Ascending aorta (tissue), 2 donors: ENCODE measurements at regions not wholly inside any gene's neighbourhood (a gene's known extent, or its start where the extent isn't known, plus 50 kb on each side); places are given as distances from the start of the nearest gene placed in this dataset.

Source experiments
- DNase-seq, 2 donors: peaks; one replicate each; pipeline ENCODE4 v3.0.0-alpha.2; 2019; ENCODE audit warnings: low spot score in 2 of 2
- H3K27ac ChIP-seq, 2 donors: fragments of 200-600 bp; sonication (generic); one replicate each; pipeline ENCODE4 v1.5.1; 2016 to 2017; ENCODE audit warnings: mild to moderate bottlenecking in 1 of 2
- H3K27me3 ChIP-seq: fragments of 200-600 bp; sonication (generic); one replicate; pipeline ENCODE4 v1.5.1; 2017
- H3K36me3 ChIP-seq, 2 donors: fragments of 200-600 bp; sonication (generic); one replicate each; pipeline ENCODE4 v1.5.1; 2016
- H3K4me1 ChIP-seq, 2 donors: fragments of 200-600 bp; sonication (generic); one replicate each; pipeline ENCODE4 v1.5.1; 2016 to 2017; ENCODE audit warnings: mild to moderate bottlenecking in 1 of 2
- H3K4me3 ChIP-seq, 2 donors: fragments of 200-600 bp; sonication (generic); one replicate each; pipeline ENCODE4 v1.5.1; 2016 to 2017; ENCODE audit warnings: mild to moderate bottlenecking in 1 of 2
- H3K9me3 ChIP-seq, 2 donors: fragments of 200-600 bp; sonication (generic); one replicate each; pipeline ENCODE4 v1.5.1; 2016
- intact Hi-C: fragments of 100-400 bp; cut with DNase I; formaldehyde crosslinking; loops from one replicate; pipeline ENCODE4 v1.15.1; 2023
- TF ChIP-seq, protein P1 (sequence below), 3 experiments: fragments of 200-600 bp in 2 of 3; fragments of 450-650 bp in 1 of 3; sonication (generic) in 2 of 3; IDR thresholded peaks; one replicate each; pipeline ENCODE4 v1.5.1; 2016 to 2019; ENCODE audit warnings: antibody characterized with exemption in 3 of 3, mild to moderate bottlenecking in 1 of 3, moderate library complexity in 1 of 3

DNA sequence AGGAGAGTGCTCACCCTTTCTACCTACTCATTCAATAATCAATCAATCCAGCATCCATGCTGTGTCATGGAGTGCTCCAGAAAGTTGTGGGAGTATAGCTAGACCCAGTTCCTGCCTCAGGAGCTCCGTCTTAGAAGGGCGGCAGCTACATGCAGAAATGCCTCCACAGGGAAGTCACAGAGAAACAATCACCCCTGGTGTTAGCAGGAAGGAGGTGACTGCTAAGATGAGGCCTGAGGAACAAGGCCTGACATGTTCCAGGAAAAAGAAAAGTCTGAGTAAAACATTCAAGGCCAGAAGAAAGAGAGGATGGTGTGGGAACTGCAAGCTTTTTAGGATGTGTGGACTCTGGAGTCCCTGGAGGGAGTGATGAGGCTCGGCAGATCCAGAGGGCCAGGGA is 142.5 kb upstream of the MAGI3 start:
- intact Hi-C loops, result no loop called here
- no peak for DNase-seq

DNA sequence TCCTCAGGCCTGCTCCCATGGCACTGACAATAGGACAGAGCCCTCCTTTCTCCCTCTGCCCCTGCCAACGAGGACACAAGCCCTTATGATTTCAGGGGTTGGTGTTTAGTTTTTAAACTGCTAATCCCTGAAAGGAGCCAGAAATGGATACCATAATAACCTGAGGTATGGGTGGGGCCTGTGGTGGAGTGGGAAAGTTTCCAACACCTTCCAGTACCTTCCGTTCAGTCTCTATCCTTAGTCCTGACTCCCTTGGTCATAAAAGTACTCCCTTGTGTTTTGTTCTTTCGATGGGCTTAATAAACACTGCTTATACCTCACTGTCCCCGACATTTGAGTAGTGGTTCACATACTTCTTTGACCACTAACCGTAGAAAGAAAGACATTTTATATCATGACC is 141.8 kb upstream of the MAGI3 start:
- TF ChIP-seq, protein P1, sequence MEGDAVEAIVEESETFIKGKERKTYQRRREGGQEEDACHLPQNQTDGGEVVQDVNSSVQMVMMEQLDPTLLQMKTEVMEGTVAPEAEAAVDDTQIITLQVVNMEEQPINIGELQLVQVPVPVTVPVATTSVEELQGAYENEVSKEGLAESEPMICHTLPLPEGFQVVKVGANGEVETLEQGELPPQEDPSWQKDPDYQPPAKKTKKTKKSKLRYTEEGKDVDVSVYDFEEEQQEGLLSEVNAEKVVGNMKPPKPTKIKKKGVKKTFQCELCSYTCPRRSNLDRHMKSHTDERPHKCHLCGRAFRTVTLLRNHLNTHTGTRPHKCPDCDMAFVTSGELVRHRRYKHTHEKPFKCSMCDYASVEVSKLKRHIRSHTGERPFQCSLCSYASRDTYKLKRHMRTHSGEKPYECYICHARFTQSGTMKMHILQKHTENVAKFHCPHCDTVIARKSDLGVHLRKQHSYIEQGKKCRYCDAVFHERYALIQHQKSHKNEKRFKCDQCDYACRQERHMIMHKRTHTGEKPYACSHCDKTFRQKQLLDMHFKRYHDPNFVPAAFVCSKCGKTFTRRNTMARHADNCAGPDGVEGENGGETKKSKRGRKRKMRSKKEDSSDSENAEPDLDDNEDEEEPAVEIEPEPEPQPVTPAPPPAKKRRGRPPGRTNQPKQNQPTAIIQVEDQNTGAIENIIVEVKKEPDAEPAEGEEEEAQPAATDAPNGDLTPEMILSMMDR (IDR thresholded peaks at IDR 0.05), result no peak
- Histone ChIP-seq H3K36me3 (no peaks in the 10 kb centered on the region), H3K27ac (no peak overlapping the region), H3K4me3 (no peak overlapping the region), H3K27me3 (no peaks in the 10 kb centered on the region), H3K4me1 (no peaks in the 10 kb centered on the region), H3K9me3 (no peaks in the 10 kb centered on the region)
- no peak for DNase-seq
- intact Hi-C loops, result no loop called here

More for the DNA sequence above, 142.5 kb upstream of the MAGI3 start:
- H3K27me3 ChIP-seq, result no peaks in the 10 kb centered on the region
- TF ChIP-seq, protein P1 (IDR thresholded peaks at IDR 0.05), result no peak
- H3K27ac ChIP-seq, result no peak overlapping the region
- no peaks in the 10 kb centered on the region for H3K36me3 ChIP-seq
- H3K4me3 ChIP-seq, result no peak overlapping the region
- no peaks in the 10 kb centered on the region for H3K4me1 ChIP-seq
- H3K9me3 ChIP-seq, result no peaks in the 10 kb centered on the region

DNA sequence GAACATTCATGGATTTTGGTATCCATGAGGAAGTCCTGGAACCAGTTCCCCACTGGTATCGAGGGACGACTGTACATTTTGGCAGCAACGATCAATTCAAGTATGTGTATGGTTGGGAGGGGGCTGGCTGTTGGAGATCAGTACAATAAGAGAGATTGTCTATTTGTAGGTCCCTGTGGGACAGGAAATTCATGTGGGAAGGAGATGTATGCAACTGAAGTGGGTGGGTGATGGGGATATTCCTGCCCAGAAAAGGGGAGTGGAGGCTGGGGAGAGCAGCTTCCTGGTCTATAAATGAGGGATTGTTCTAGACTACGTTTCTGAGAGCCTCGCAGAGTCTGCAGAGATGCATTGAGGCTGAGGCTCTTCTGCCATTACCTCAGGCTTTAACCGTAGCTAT is 140.2 kb upstream of the MAGI3 start:
- H3K27ac ChIP-seq, result no peak overlapping the region
- no peaks in the 10 kb centered on the region for H3K36me3 ChIP-seq
- TF ChIP-seq, protein P1 (IDR thresholded peaks at IDR 0.05), result no peak
- no peaks in the 10 kb centered on the region for H3K9me3 ChIP-seq
- H3K27me3 ChIP-seq, result no peaks in the 10 kb centered on the region
- intact Hi-C loops, result no loop called here
- no peak for DNase-seq
- no peaks in the 10 kb centered on the region for H3K4me1 ChIP-seq
- no peak overlapping the region for H3K4me3 ChIP-seq

- TF ChIP-seq, protein P1 (IDR thresholded peaks at IDR 0.05), result no peak
- no peak overlapping the region for H3K4me3 ChIP-seq
- intact Hi-C loops, result no loop called here
- H3K36me3 ChIP-seq, result no peaks in the 10 kb centered on the region
- no peak for DNase-seq
- H3K9me3 ChIP-seq, result no peaks in the 10 kb centered on the region
- no peaks in the 10 kb centered on the region for H3K27me3 ChIP-seq
- no peaks in the 10 kb centered on the region for H3K4me1 ChIP-seq
- no peak overlapping the region for H3K27ac ChIP-seq
Observed at GRCh38 chr1:113252166-113252565, 138.1 kb upstream of the MAGI3 start.

DNA sequence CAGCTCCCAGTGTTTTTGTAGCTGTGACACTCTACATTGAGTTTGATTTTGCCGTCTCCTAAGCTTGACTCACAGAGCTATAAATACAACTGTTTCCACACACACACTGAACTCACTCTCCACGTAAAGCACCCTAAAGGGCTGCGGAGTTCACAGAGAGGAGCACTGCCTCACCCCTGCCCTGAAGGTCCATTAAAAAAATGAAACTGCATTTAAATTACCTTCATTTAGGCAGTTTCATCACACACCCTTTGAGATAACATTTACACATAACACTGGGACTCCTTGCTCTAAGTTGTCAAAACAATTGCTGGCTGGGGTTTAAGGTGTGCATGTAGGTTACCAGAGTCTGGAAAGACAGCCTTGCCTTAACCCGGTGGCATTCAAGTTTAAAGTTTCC is 137.1 kb upstream of the MAGI3 start:
- no peak for DNase-seq
- intact Hi-C loops, result no loop called here
- TF ChIP-seq, protein P1 (IDR thresholded peaks at IDR 0.05), result no peak
- H3K4me1 ChIP-seq, result no peaks in the 10 kb centered on the region
- H3K27me3 ChIP-seq, result no peaks in the 10 kb centered on the region
- no peak overlapping the region for H3K4me3 ChIP-seq
- no peaks in the 10 kb centered on the region for H3K9me3 ChIP-seq
- H3K27ac ChIP-seq, result no peak overlapping the region
- H3K36me3 ChIP-seq, result no peaks in the 10 kb centered on the region

DNA sequence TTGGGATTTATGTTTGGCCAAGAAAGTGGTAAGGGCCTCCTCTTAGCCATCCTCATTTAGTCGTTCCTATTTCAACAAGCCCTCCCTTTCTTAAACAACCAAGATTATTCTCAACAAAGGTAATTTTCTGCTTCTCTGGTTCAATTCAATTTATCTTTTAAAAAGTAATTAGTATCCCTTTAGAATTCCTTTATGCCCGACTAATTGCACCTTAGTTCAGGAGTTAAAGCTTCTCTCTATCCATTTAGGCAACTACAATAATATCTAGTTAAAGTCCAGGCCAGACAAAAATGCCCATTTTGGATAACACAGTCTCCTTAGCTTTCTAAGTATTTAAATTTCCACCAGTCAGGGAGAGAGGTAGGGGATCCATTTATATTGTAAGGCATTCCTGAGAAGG is 136.7 kb upstream of the MAGI3 start:
- intact Hi-C loops, result no loop called here
- no peak for DNase-seq
- Histone ChIP-seq H3K36me3 (no peaks in the 10 kb centered on the region), H3K27ac (no peak overlapping the region), H3K4me3 (no peak overlapping the region), H3K9me3 (no peaks in the 10 kb centered on the region), H3K27me3 (no peaks in the 10 kb centered on the region), H3K4me1 (no peaks in the 10 kb centered on the region)
- TF ChIP-seq, protein P1 (IDR thresholded peaks at IDR 0.05), result no peak
